NB4 (cell line): ENCODE measurements at regions not wholly inside any gene's neighbourhood (a gene's known extent, or its start where the extent isn't known, plus 50 kb on each side); places are given as distances from the start of the nearest gene placed in this dataset.

Source experiments
- DNase-seq: peaks from one replicate; pipeline ENCODE4 v3.0.0; 2010; ENCODE audit warnings: low read depth
- H3K4me3 ChIP-seq: one replicate; pipeline ENCODE4 v1.5.1; 2011; ENCODE audit warnings: mild to moderate bottlenecking, low read depth, low read length, moderate library complexity
- MYC ChIP-seq: IDR thresholded peaks from 2 replicates; pipeline ENCODE4 v1.6.1; 2011; ENCODE audit warnings: low read depth, low read length
- POLR2A ChIP-seq: IDR thresholded peaks from 2 replicates; pipeline ENCODE4 v1.6.1; 2011; ENCODE audit warnings: mild to moderate bottlenecking; ENCODE audit not compliant: insufficient read length; ENCODE audit errors: extremely low read depth
- TF ChIP-seq, protein P1 (sequence below): IDR thresholded peaks from one replicate; pipeline ENCODE4 v1.5.1; 2012; ENCODE audit warnings: low read depth, low read length
- TF ChIP-seq, protein P2 (sequence below): IDR thresholded peaks from 2 replicates; pipeline ENCODE4 v1.6.1; 2011; ENCODE audit warnings: low read depth, low read length

DNA sequence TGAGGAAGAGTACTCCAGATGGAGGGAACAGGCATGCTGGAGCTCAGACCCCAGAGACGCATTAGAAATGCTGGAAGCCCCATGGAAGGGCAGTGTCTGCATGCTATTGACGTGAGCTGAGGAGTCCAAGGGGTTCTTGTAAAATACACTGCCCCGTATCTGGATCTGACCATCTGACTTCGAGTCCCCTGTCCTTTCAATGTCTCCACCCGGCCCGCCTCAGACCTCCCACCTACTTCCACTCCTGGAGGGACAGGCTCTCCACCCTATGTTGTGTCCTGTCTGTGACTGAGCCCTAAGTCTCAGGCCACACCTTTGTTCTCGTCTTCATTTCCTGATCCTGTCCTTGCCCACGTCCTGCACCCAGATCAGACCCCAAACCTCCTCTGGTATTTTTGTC is 496.3 kb downstream of the CDH26 start:
- no peak for TF ChIP-seq POLR2A
- TF ChIP-seq MYC = no peak
- TF ChIP-seq, protein P1, sequence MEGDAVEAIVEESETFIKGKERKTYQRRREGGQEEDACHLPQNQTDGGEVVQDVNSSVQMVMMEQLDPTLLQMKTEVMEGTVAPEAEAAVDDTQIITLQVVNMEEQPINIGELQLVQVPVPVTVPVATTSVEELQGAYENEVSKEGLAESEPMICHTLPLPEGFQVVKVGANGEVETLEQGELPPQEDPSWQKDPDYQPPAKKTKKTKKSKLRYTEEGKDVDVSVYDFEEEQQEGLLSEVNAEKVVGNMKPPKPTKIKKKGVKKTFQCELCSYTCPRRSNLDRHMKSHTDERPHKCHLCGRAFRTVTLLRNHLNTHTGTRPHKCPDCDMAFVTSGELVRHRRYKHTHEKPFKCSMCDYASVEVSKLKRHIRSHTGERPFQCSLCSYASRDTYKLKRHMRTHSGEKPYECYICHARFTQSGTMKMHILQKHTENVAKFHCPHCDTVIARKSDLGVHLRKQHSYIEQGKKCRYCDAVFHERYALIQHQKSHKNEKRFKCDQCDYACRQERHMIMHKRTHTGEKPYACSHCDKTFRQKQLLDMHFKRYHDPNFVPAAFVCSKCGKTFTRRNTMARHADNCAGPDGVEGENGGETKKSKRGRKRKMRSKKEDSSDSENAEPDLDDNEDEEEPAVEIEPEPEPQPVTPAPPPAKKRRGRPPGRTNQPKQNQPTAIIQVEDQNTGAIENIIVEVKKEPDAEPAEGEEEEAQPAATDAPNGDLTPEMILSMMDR = no peak
- TF ChIP-seq, protein P2, sequence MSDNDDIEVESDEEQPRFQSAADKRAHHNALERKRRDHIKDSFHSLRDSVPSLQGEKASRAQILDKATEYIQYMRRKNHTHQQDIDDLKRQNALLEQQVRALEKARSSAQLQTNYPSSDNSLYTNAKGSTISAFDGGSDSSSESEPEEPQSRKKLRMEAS = no peak
- no peak overlapping the region for H3K4me3 ChIP-seq

DNA sequence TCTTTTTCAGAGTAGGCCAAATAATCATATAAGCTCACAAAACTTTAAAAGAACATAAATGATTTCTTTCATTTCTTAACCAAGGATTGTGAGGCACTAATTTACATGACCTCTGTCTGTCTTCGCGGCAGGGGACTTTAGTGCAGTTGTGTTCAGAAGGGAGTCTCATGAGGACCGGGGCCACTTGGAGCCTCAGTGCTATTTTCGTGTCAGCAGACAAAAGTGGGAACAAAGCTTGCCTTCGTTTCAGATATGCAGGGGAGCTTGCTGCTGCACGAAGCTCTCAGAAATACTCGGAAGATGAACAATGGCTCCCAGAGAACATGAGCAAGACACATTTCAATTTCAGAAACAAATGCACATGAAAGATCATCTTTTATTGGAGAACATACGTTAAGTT is 497.0 kb downstream of the CDH26 start:
- no peak overlapping the region for H3K4me3 ChIP-seq
- TF ChIP-seq MYC (no peak), POLR2A (no peak)
- TF ChIP-seq, protein P2 = no peak
- TF ChIP-seq, protein P1 = no peak
- no peak for DNase-seq

More for the DNA sequence above, 496.3 kb downstream of the CDH26 start:
- DNase-seq = no peak

GRCh38 chr20:60459212-60459611 is 501.0 kb downstream of the CDH26 start:
- no peak for DNase-seq
- no peak overlapping the region for H3K4me3 ChIP-seq
- TF ChIP-seq, protein P2 = no peak
- TF ChIP-seq, protein P1 = no peak
- TF ChIP-seq MYC = no peak
- TF ChIP-seq POLR2A = no peak

- TF ChIP-seq POLR2A = no peak
- no peak for TF ChIP-seq MYC
- TF ChIP-seq, protein P2 = no peak
- TF ChIP-seq, protein P1 = no peak
- no peak overlapping the region for H3K4me3 ChIP-seq
- no peak for DNase-seq
These were observed 503.8 kb downstream of the CDH26 start for GRCh38 chr20:60461993-60462392.

DNA sequence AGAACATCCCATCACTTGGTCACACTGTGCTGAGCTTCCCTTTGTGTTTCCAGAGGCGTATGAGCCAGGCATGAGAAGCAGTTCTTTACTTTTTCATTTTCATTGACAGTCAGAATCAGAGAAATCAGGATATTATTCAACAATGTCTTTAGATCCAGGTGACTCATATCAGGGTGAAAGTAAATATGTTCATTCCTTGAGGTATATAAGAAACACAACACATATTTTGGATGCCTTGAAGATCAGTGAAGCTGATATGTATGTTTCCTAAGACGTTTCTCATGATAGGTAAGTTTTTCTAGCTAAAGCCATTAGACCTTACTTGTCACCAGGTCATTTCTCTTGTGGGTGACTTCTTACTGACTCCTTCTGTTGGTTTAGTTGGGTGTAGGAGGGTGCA is 505.6 kb downstream of the CDH26 start:
- TF ChIP-seq, protein P1 = no peak
- TF ChIP-seq MYC = no peak
- TF ChIP-seq, protein P2 = no peak
- TF ChIP-seq POLR2A = no peak
- no peak for DNase-seq
- H3K4me3 ChIP-seq = no peak overlapping the region

GRCh38 chr20:60465439-60465838 is 507.2 kb downstream of the CDH26 start:
- no peak for DNase-seq
- TF ChIP-seq, protein P1 = no peak
- TF ChIP-seq MYC (no peak), POLR2A (no peak)
- TF ChIP-seq, protein P2 = no peak
- H3K4me3 ChIP-seq = no peak overlapping the region
